HUDEP-2 (cell line): ENCODE measurements at regions not wholly inside any gene's neighbourhood (a gene's known extent, or its start where the extent isn't known, plus 50 kb on each side); places are given as distances from the start of the nearest gene placed in this dataset.

Experiments
- DNase-seq, 76 experiments: peaks; one replicate each; lab custom pipeline; 2025; ENCODE audit not compliant: unreplicated experiment in 76 of 76; lab: John Stamatoyannopoulos, UW

- DNase-seq = no peak
These were observed 1076.9 kb downstream of the ARAP2 start for GRCh38 chr4:35167385-35167784.

GRCh38 chr4:35175487-35175886 is 1068.8 kb downstream of the ARAP2 start:
- DNase-seq = no peak

- DNase-seq = no peak
These were observed 1068.4 kb downstream of the ARAP2 start for GRCh38 chr4:35175894-35176293.

- no peak for DNase-seq
These were observed 1061.9 kb downstream of the ARAP2 start for GRCh38 chr4:35182451-35182850.

- no peak for DNase-seq
These were observed 1054.2 kb downstream of the ARAP2 start for GRCh38 chr4:35189988-35190613.

GRCh38 chr4:35201403-35201802 is 1042.9 kb downstream of the ARAP2 start:
- DNase-seq = no peak

GRCh38 chr4:35216636-35217035 is 1027.7 kb downstream of the ARAP2 start:
- DNase-seq = no peak

GRCh38 chr4:35217331-35217730 is 1027.0 kb downstream of the ARAP2 start:
- DNase-seq = no peak

GRCh38 chr4:35228313-35228712 is 1016.0 kb downstream of the ARAP2 start:
- no peak for DNase-seq

- no peak for DNase-seq
These were observed 1015.3 kb downstream of the ARAP2 start for GRCh38 chr4:35229021-35229420.

GRCh38 chr4:35237924-35238323 is 1006.4 kb downstream of the ARAP2 start:
- no peak for DNase-seq

- DNase-seq = no peak
These were observed 1005.5 kb downstream of the ARAP2 start for GRCh38 chr4:35238793-35239192.

- no peak for DNase-seq
These were observed 997.8 kb downstream of the ARAP2 start for GRCh38 chr4:35246493-35246892.

GRCh38 chr4:35247047-35247446 is 997.3 kb downstream of the ARAP2 start:
- no peak for DNase-seq

GRCh38 chr4:35250331-35250730 is 994.0 kb downstream of the ARAP2 start:
- no peak for DNase-seq

- DNase-seq = no peak
These were observed 993.6 kb downstream of the ARAP2 start for GRCh38 chr4:35250761-35251160.

- no peak for DNase-seq
These were observed 992.2 kb downstream of the ARAP2 start for GRCh38 chr4:35252071-35252470.

GRCh38 chr4:35252866-35253265 is 991.4 kb downstream of the ARAP2 start:
- no peak for DNase-seq

GRCh38 chr4:35253331-35253730 is 991.0 kb downstream of the ARAP2 start:
- DNase-seq = no peak

- no peak for DNase-seq
These were observed 957.9 kb downstream of the ARAP2 start for GRCh38 chr4:35286434-35286833.

GRCh38 chr4:35300996-35301774 is 943.1 kb downstream of the ARAP2 start:
- no peak for DNase-seq

GRCh38 chr4:35315419-35315818 is 928.9 kb downstream of the ARAP2 start:
- DNase-seq = no peak
